Lower leg skin (tissue), 3 donors: ENCODE measurements at regions not wholly inside any gene's neighbourhood (a gene's known extent, or its start where the extent isn't known, plus 50 kb on each side); places are given as distances from the start of the nearest gene placed in this dataset.
"Not testable (repeated sequence)": the region's sequence is repeated elsewhere in the genome, so short reads cannot be mapped to it uniquely, and the experiment has no call there.

Experiments
- CTCF ChIP-seq, 3 donors: fragments of 450-650 bp; IDR thresholded peaks; one replicate each; pipeline ENCODE4 v1.5.1; 2016; ENCODE audit warnings: antibody characterized with exemption in 3 of 3, mild to moderate bottlenecking in 3 of 3, moderate library complexity in 2 of 3
- POLR2A ChIP-seq, 2 donors: fragments of 450-650 bp; IDR thresholded peaks; one replicate each; pipeline ENCODE4 v1.6.1; 2016 to 2017; ENCODE audit warnings: antibody characterized with exemption in 2 of 2, mild to moderate bottlenecking in 1 of 2, moderate library complexity in 1 of 2

- TF ChIP-seq CTCF, POLR2A (IDR thresholded peaks at IDR 0.05): not testable (repeated sequence)
Observed at GRCh38 chr2:132361498-132361897, 55.1 kb upstream of the GPR39 start.
